CD4-positive, alpha-beta memory T cell (primary cell): ENCODE measurements at regions not wholly inside any gene's neighbourhood (a gene's known extent, or its start where the extent isn't known, plus 50 kb on each side); places are given as distances from the start of the nearest gene placed in this dataset.
A peak's percentile ranks its signal among the peaks of the same experiment; 100 is the strongest.

Experiments
- CTCF ChIA-PET: fragments of 350-600 bp; sonication (Branson Sonifier 250); formaldehyde crosslinking; loops from one replicate; lab custom pipeline; 2021; ENCODE audit warnings: inconsistent platforms; ENCODE audit not compliant: partially characterized antibody; lab: Charles Lee
- POLR2A ChIA-PET: fragments of 350-600 bp; sonication (Branson Sonifier 250); formaldehyde crosslinking; loops from one replicate; lab custom pipeline; 2021; ENCODE audit not compliant: partially characterized antibody; lab: Charles Lee
- DNase-seq, 5 donors: peaks; one replicate each; pipeline versions ENCODE4 v3.0.0 to v3.0.0-alpha.2; 2020 to 2022; ENCODE audit warnings: mixed read lengths in 1 of 5
- H3K27ac ChIP-seq: one replicate; pipeline ENCODE4 v1.7.0; 2013; ENCODE audit warnings: low read depth, low read length
- H3K27me3 ChIP-seq: 2 replicates; pipeline ENCODE4 v1.7.0; 2013; ENCODE audit warnings: mild to moderate bottlenecking, low read length, moderate library complexity; ENCODE audit not compliant: insufficient read depth
- H3K36me3 ChIP-seq: 2 replicates; pipeline ENCODE4 v1.7.0; 2013; ENCODE audit warnings: mild to moderate bottlenecking, low read length, moderate library complexity; ENCODE audit not compliant: insufficient read depth
- H3K4me1 ChIP-seq: 2 replicates; pipeline ENCODE4 v1.7.0; 2013; ENCODE audit warnings: mild to moderate bottlenecking, low read length, moderate library complexity; ENCODE audit not compliant: insufficient read depth
- H3K4me3 ChIP-seq, 2 donors: one replicate each; pipeline ENCODE4 v1.7.0; 2013; ENCODE audit warnings: low read length in 2 of 2, mild to moderate bottlenecking in 1 of 2
- H3K9me3 ChIP-seq, 2 donors: one replicate each; pipeline ENCODE4 v1.7.0; 2013; ENCODE audit warnings: low read length in 2 of 2, control low read depth in 1 of 2; ENCODE audit not compliant: control insufficient read depth in 1 of 2
- H3K27ac Mint-ChIP-seq, 7 donors: one replicate each; pipeline ENCODE4 v1.8.0; 2020 to 2021; ENCODE audit warnings: mixed read lengths in 7 of 7, mild to moderate bottlenecking in 6 of 7, inconsistent platforms in 3 of 7, moderate library complexity in 3 of 7
- H3K27me3 Mint-ChIP-seq, 2 donors: one replicate each; pipeline ENCODE4 v1.8.0; 2020 to 2021; ENCODE audit warnings: mixed read lengths in 2 of 2
- H3K36me3 Mint-ChIP-seq, 2 donors: one replicate each; pipeline ENCODE4 v1.8.0; 2020 to 2021; ENCODE audit warnings: mixed read lengths in 2 of 2, inconsistent platforms in 1 of 2, mild to moderate bottlenecking in 1 of 2
- H3K4me1 Mint-ChIP-seq, 4 donors: one replicate each; pipeline ENCODE4 v1.8.0; 2020 to 2021; ENCODE audit warnings: mixed read lengths in 4 of 4, mild to moderate bottlenecking in 1 of 4
- H3K4me3 Mint-ChIP-seq, 8 donors: one replicate each; pipeline ENCODE4 v1.8.0; 2020 to 2021; ENCODE audit warnings: mixed read lengths in 8 of 8, mild to moderate bottlenecking in 7 of 8, moderate library complexity in 6 of 8, inconsistent platforms in 3 of 8
- H3K9me3 Mint-ChIP-seq, 8 donors: one replicate each; pipeline ENCODE4 v1.8.0; 2020 to 2021; ENCODE audit warnings: mixed read lengths in 8 of 8, mild to moderate bottlenecking in 5 of 8, inconsistent platforms in 3 of 8, moderate library complexity in 1 of 8
- intact Hi-C: fragments of 100-400 bp; cut with micrococcal nuclease; formaldehyde crosslinking; loops from one replicate; pipeline ENCODE4 v1.15.1; 2023

DNA sequence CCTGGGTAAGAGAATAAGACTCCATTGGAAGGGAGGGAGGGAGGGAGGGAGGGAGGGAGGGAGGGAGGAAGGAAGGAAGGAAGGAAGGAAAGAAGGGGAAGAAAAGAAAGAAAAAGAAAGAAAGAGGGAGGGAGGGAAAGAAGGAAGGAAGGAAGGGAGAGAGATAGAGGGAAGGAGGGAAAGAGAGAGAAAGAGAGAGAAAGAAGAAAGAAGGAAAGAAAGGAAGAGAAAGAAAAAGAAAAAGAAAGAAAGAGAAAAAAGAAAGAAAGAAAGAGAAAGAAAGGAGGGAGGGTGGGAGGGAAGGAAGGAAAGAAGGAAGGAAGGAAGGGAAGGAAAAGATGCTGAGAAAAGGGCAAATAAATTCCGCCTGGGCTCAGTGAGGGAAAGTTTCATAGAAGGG, 74.7 kb upstream of the IFNAR2 start:
- Mint-ChIP-seq H3K27me3 (peaks cover 21 to 25% of the 10 kb centered on the region in 2 donors), H3K4me3 (no peak overlapping the region), H3K4me1 (peaks cover 0 to 3% (median under 1%) of the 10 kb centered on the region in 4 donors), H3K27ac (no peak overlapping the region), H3K9me3 (peaks cover 0 to 21% (median 16%) of the 10 kb centered on the region in 8 donors), H3K36me3 (no peaks in the 10 kb centered on the region)
- H3K36me3 ChIP-seq, result no peaks in the 10 kb centered on the region
- no peak for DNase-seq
- no peak overlapping the region for H3K4me3 ChIP-seq
- H3K9me3 ChIP-seq, result peaks cover 0 to 8% of the 10 kb centered on the region in 2 donors
- H3K27ac ChIP-seq, result no peak overlapping the region
- no peaks in the 10 kb centered on the region for H3K4me1 ChIP-seq
- H3K27me3 ChIP-seq, result peaks cover 6% of the 10 kb centered on the region
- intact Hi-C loops, result no loop called here
- CTCF ChIA-PET, result no interaction called here
- POLR2A ChIA-PET, result no interaction called here

DNA sequence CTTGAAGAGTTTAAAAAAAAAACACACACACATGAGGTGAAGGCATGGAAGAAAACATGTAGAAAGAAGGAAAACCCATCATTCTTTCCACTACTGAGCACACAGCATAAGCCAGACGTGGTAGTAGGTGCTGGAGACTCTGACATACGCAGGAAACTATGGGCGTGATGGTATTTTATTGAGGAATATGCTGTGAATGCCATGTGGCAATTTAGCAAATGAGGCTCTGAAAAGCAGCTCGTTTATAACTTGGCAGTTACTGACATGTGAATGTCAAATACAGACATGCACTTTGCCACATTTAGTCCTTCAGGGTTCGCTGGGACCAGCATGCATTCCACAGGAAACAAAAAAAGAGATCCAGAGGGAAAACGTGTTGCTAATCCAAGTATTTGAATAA, 74.3 kb upstream of the IFNAR2 start:
- intact Hi-C loops, result no loop called here
- Histone ChIP-seq H3K27ac (no peak overlapping the region), H3K4me1 (no peaks in the 10 kb centered on the region), H3K27me3 (peaks cover 6% of the 10 kb centered on the region), H3K36me3 (no peaks in the 10 kb centered on the region), H3K9me3 (peaks cover 0 to 8% of the 10 kb centered on the region in 2 donors), H3K4me3 (no peak overlapping the region)
- Mint-ChIP-seq H3K4me3 (no peak overlapping the region), H3K9me3 (peaks cover 0 to 24% (median 16%) of the 10 kb centered on the region in 8 donors), H3K27ac (no peak overlapping the region), H3K4me1 (peaks cover 0 to 3% (median under 1%) of the 10 kb centered on the region in 4 donors), H3K27me3 (peaks cover 23 to 25% of the 10 kb centered on the region in 2 donors), H3K36me3 (no peaks in the 10 kb centered on the region)
- CTCF ChIA-PET, result no interaction called here
- POLR2A ChIA-PET, result no interaction called here
- no peak for DNase-seq

GRCh38 chr21:33157303-33157702, 72.4 kb upstream of the IFNAR2 start:
- Histone ChIP-seq H3K9me3 (peaks cover 0 to 8% of the 10 kb centered on the region in 2 donors), H3K4me1 (no peaks in the 10 kb centered on the region), H3K4me3 (no peak overlapping the region), H3K27ac (no peak overlapping the region), H3K27me3 (peaks cover 6% of the 10 kb centered on the region), H3K36me3 (no peaks in the 10 kb centered on the region)
- no peak for DNase-seq
- H3K27me3 Mint-ChIP-seq, result peaks cover 17% of the 10 kb centered on the region in 2 donors
- ChIA-PET POLR2A (interaction anchor here (1.2 kb wide), 1 partner anchor 11 kb away, joined by 3 read pairs; no protein-coding TSS in a partner anchor), CTCF (interaction anchor here (0.7 kb wide), 1 partner anchor 25 kb away, joined by 3 read pairs; no protein-coding TSS in a partner anchor)
- H3K36me3 Mint-ChIP-seq, result no peaks in the 10 kb centered on the region
- no peak overlapping the region for H3K27ac Mint-ChIP-seq
- intact Hi-C loops, result no loop called here
- H3K9me3 Mint-ChIP-seq, result peaks cover 0 to 24% (median 16%) of the 10 kb centered on the region in 8 donors
- no peak overlapping the region for H3K4me3 Mint-ChIP-seq
- H3K4me1 Mint-ChIP-seq, result peaks cover 0 to 1% (median 0%) of the 10 kb centered on the region in 4 donors

GRCh38 chr21:33158654-33159053, 71.1 kb upstream of the IFNAR2 start:
- Mint-ChIP-seq H3K27ac (no peak overlapping the region), H3K4me1 (peaks cover 0 to 1% (median 0%) of the 10 kb centered on the region in 4 donors), H3K9me3 (peaks cover 0 to 24% (median 16%) of the 10 kb centered on the region in 8 donors), H3K27me3 (peaks cover 12 to 16% of the 10 kb centered on the region in 2 donors), H3K36me3 (no peaks in the 10 kb centered on the region), H3K4me3 (no peak overlapping the region)
- Histone ChIP-seq H3K4me3 (no peak overlapping the region), H3K9me3 (peaks cover 0 to 8% of the 10 kb centered on the region in 2 donors), H3K4me1 (no peaks in the 10 kb centered on the region), H3K27ac (no peak overlapping the region), H3K27me3 (peaks cover 6% of the 10 kb centered on the region), H3K36me3 (no peaks in the 10 kb centered on the region)
- DNase-seq, result no peak
- ChIA-PET POLR2A (no interaction called here), CTCF (no interaction called here)
- intact Hi-C loops, result no loop called here

- Mint-ChIP-seq H3K27me3 (peaks cover 7 to 9% of the 10 kb centered on the region in 2 donors), H3K9me3 (peaks cover 0 to 27% (median 16%) of the 10 kb centered on the region in 8 donors), H3K4me3 (no peak overlapping the region), H3K27ac (peak overlapping the region in 1 of 7 donors; percentile 60), H3K4me1 (no peaks in the 10 kb centered on the region), H3K36me3 (no peaks in the 10 kb centered on the region)
- no peaks in the 10 kb centered on the region for H3K4me1 ChIP-seq
- POLR2A ChIA-PET, result no interaction called here
- H3K9me3 ChIP-seq, result peaks cover 0 to 8% of the 10 kb centered on the region in 2 donors
- no peaks in the 10 kb centered on the region for H3K27me3 ChIP-seq
- no peak overlapping the region for H3K27ac ChIP-seq
- no peaks in the 10 kb centered on the region for H3K36me3 ChIP-seq
- CTCF ChIA-PET, result no interaction called here
- intact Hi-C loops, result no loop called here
- no peak for DNase-seq
- no peak overlapping the region for H3K4me3 ChIP-seq
These were observed 67.2 kb upstream of the IFNAR2 start for GRCh38 chr21:33162436-33162951.

DNA sequence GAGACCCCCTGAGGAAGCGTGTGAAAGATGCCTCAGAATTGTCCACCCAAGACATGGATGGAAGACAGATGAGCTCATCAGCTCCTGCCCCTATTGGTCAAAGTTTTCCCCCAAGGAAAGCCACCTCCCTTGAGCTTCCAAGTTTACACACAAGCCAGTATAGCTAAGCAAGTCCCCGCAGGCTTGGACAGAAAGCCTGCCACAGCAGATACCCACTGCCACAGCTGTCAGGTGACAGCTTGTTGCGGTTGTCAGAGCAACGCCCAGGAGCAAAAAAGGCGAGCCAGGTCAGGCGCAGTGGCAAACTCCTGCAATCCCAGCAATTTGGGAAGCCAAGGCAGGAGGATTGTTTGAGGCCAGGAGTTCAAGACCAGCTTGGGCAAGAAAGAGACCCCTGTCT, 60.9 kb upstream of the IFNAR2 start:
- no peak overlapping the region for H3K27ac ChIP-seq
- intact Hi-C loops, result no loop called here
- no peak overlapping the region for H3K27ac Mint-ChIP-seq
- H3K27me3 Mint-ChIP-seq, result peaks cover 6 to 8% of the 10 kb centered on the region in 2 donors
- DNase-seq, result no peak
- ChIA-PET POLR2A (no interaction called here), CTCF (interaction anchor here (1.6 kb wide), 1 partner anchor 28 kb away, joined by 6 read pairs; no protein-coding TSS in a partner anchor)
- H3K4me1 Mint-ChIP-seq, result no peaks in the 10 kb centered on the region
- no peaks in the 10 kb centered on the region for H3K9me3 ChIP-seq
- no peaks in the 10 kb centered on the region for H3K36me3 ChIP-seq
- H3K4me1 ChIP-seq, result no peaks in the 10 kb centered on the region
- H3K9me3 Mint-ChIP-seq, result peaks cover 0 to 6% (median 1%) of the 10 kb centered on the region in 8 donors
- no peaks in the 10 kb centered on the region for H3K36me3 Mint-ChIP-seq
- H3K27me3 ChIP-seq, result no peaks in the 10 kb centered on the region
- H3K4me3 ChIP-seq, result no peak overlapping the region
- no peak overlapping the region for H3K4me3 Mint-ChIP-seq

GRCh38 chr21:33169359-33169758, 60.4 kb upstream of the IFNAR2 start:
- intact Hi-C loops, result no loop called here
- POLR2A ChIA-PET, result no interaction called here
- Mint-ChIP-seq H3K9me3 (peaks cover 0 to 6% (median 1%) of the 10 kb centered on the region in 8 donors), H3K4me3 (no peak overlapping the region), H3K36me3 (no peaks in the 10 kb centered on the region), H3K27ac (peak overlapping the region in 1 of 7 donors; percentile 38), H3K4me1 (no peaks in the 10 kb centered on the region), H3K27me3 (peaks cover 6 to 8% of the 10 kb centered on the region in 2 donors)
- CTCF ChIA-PET, result interaction anchor here (1.6 kb wide), 1 partner anchor 28 kb away, joined by 6 read pairs; no protein-coding TSS in a partner anchor
- Histone ChIP-seq H3K27me3 (no peaks in the 10 kb centered on the region), H3K9me3 (no peaks in the 10 kb centered on the region), H3K4me3 (no peak overlapping the region), H3K27ac (no peak overlapping the region), H3K36me3 (no peaks in the 10 kb centered on the region), H3K4me1 (no peaks in the 10 kb centered on the region)
- no peak for DNase-seq
